ENCODE measurements at regions not wholly inside any gene's neighbourhood (a gene's known extent, or its start where the extent isn't known, plus 50 kb on each side); places are given as distances from the start of the nearest gene placed in this dataset.

- H3K27me3 ChIP-seq (ENCODE audit: insufficient read depth, low read length) = no peaks in the 10 kb centered on the region
- H3K36me3 ChIP-seq (ENCODE audit: control insufficient read depth in 1 of 2, insufficient read depth in 2 of 2, low read length in 2 of 2) = no peaks in the 10 kb centered on the region
- TF ChIP-seq ATF3 (IDR thresholded peaks at IDR 0.05) = no peak
- no peak for TF ChIP-seq CBX3 (IDR thresholded peaks at IDR 0.05; ENCODE audit: low read depth)
- TF ChIP-seq SP1 (IDR thresholded peaks at IDR 0.05; ENCODE audit: low read depth) = no peak
- TF ChIP-seq TCF7L2 (IDR thresholded peaks at IDR 0.05; ENCODE audit: borderline replicate concordance, extremely low read depth, insufficient read depth, insufficient read length) = no peak
- TF ChIP-seq, protein P1, sequence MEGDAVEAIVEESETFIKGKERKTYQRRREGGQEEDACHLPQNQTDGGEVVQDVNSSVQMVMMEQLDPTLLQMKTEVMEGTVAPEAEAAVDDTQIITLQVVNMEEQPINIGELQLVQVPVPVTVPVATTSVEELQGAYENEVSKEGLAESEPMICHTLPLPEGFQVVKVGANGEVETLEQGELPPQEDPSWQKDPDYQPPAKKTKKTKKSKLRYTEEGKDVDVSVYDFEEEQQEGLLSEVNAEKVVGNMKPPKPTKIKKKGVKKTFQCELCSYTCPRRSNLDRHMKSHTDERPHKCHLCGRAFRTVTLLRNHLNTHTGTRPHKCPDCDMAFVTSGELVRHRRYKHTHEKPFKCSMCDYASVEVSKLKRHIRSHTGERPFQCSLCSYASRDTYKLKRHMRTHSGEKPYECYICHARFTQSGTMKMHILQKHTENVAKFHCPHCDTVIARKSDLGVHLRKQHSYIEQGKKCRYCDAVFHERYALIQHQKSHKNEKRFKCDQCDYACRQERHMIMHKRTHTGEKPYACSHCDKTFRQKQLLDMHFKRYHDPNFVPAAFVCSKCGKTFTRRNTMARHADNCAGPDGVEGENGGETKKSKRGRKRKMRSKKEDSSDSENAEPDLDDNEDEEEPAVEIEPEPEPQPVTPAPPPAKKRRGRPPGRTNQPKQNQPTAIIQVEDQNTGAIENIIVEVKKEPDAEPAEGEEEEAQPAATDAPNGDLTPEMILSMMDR (IDR thresholded peaks at IDR 0.05 in 2 of 3, conservative IDR thresholded peaks at IDR 0.05 in 1 of 3; ENCODE audit: borderline replicate concordance in 1 of 3, insufficient read depth in 1 of 3, low read depth in 2 of 3, low read length in 2 of 3) = no peak
- TF ChIP-seq SIN3A (IDR thresholded peaks at IDR 0.05; ENCODE audit: low read depth) = no peak
- TF ChIP-seq, protein P2, sequence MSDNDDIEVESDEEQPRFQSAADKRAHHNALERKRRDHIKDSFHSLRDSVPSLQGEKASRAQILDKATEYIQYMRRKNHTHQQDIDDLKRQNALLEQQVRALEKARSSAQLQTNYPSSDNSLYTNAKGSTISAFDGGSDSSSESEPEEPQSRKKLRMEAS (IDR thresholded peaks at IDR 0.05) = no peak
- TF ChIP-seq EGR1 (IDR thresholded peaks at IDR 0.05; ENCODE audit: low read depth) = no peak
- TF ChIP-seq EZH2 (IDR thresholded peaks at IDR 0.05) = no peak
- TF ChIP-seq REST (IDR thresholded peaks at IDR 0.05; ENCODE audit: low read depth) = no peak
- no peak for TF ChIP-seq POLR2A (IDR thresholded peaks at IDR 0.05; ENCODE audit: borderline replicate concordance, extremely low read depth, insufficient read depth, insufficient read length)
- TF ChIP-seq CEBPB (IDR thresholded peaks at IDR 0.05; ENCODE audit: low read depth) = no peak
- no peak for TF ChIP-seq EZH2phosphoT487 (IDR thresholded peaks at IDR 0.05; ENCODE audit: borderline replicate concordance)
- ATAC-seq = no peak
- H3K9me3 ChIP-seq (ENCODE audit: control insufficient read depth in 1 of 2, insufficient read depth in 1 of 2, low read depth in 1 of 2, low read length in 2 of 2) = peaks cover 8 to 9% of the 10 kb centered on the region in 2 experiments; a peak in 2 of 4 replicates
- H2AFZ ChIP-seq (ENCODE audit: low read depth, low read length, poor library complexity, severe bottlenecking) = no peak overlapping the region
- CTCF ChIA-PET = no interaction called here
- H4K20me1 ChIP-seq (ENCODE audit: insufficient read depth) = no peaks in the 10 kb centered on the region
- H3K9ac ChIP-seq (ENCODE audit: low read length) = no peak overlapping the region
- H3K27ac ChIP-seq (ENCODE audit: low read depth, low read length) = no peak overlapping the region
- DNase-seq (ENCODE audit: low read depth, low spot score) = no peak
- POLR2A ChIA-PET = no interaction called here
- H3K4me3 ChIP-seq (replicated peaks in 1 of 2; ENCODE audit: low read depth in 1 of 2, low read length in 2 of 2) = no peak overlapping the region
- H3K4me2 ChIP-seq (ENCODE audit: low read length) = no peak overlapping the region
- intact Hi-C loops (cut with micrococcal nuclease) = no loop called here
- no peaks in the 10 kb centered on the region for H3K4me1 ChIP-seq (ENCODE audit: control insufficient read depth in 1 of 2, insufficient read depth in 2 of 2, low read length in 2 of 2)
- no peaks in the 10 kb centered on the region for H3K79me2 ChIP-seq (ENCODE audit: insufficient read depth, low read length)
- H3K9me2 ChIP-seq (ENCODE audit: insufficient read depth) = no peaks in the 10 kb centered on the region
- RAD21 ChIA-PET (ENCODE audit: low non-redundant PET in 1 of 2, low total read pairs in 2 of 2, uncharacterized antibody in 2 of 2, unreplicated experiment in 2 of 2) = no interaction called here
- BruUV-seq (replicated peaks) = no TSS peak
These were observed 148.0 kb downstream of the PRR20E start for GRCh38 chr13:57314897-57315520.
